SK-N-SH (cell line): ENCODE measurements at regions not wholly inside any gene's neighbourhood (a gene's known extent, or its start where the extent isn't known, plus 50 kb on each side); places are given as distances from the start of the nearest gene placed in this dataset.

ENCODE experiments used
- CTCF ChIA-PET: fragments of 300-600, 350-600 bp; formaldehyde crosslinking; extraction: SDS; loops from one replicate; lab custom pipeline; 2021; lab: Yijun Ruan, JAX
- POLR2A ChIA-PET: fragments of 350-600 bp; sonication (Branson Sonifier 250); formaldehyde crosslinking; extraction: SDS; loops from one replicate; lab custom pipeline; 2020; ENCODE audit warnings: antibody characterized with exemption, inconsistent platforms; lab: Yijun Ruan, JAX
- DNase-seq: peaks from one replicate; pipeline ENCODE4 v3.0.0; 2012
- H2AFZ ChIP-seq: fragments of 200-600 bp; sonication (generic); 2 replicates; pipeline ENCODE4 v1.8.1; 2016; ENCODE audit warnings: antibody characterized with exemption, mild to moderate bottlenecking, low read depth
- H3F3A ChIP-seq: fragments of 200-600 bp; sonication (generic); replicated peaks from 2 replicates; pipeline ENCODE3; 2016; ENCODE audit warnings: antibody characterized with exemption, mild to moderate bottlenecking; ENCODE audit not compliant: insufficient read depth
- H3K27ac ChIP-seq, 2 experiments: fragments of 200-500 bp in 1 of 2; fragments of 200-600 bp in 1 of 2; sonication (Bioruptor generic) in 1 of 2; sonication (generic), shearing (Covaris generic) in 1 of 2; 2 replicates each; pipeline versions ENCODE4 v1.5.1 to v1.6.1; 2014 to 2016; ENCODE audit warnings: low read depth in 2 of 2, inconsistent platforms in 1 of 2, low read length in 1 of 2, mild to moderate bottlenecking in 1 of 2, mixed read lengths in 1 of 2
- H3K27me3 ChIP-seq: fragments of 200-600 bp; sonication (generic), shearing (Covaris generic); 2 replicates; pipeline ENCODE4 v1.6.1; 2016; ENCODE audit warnings: mixed run types; ENCODE audit not compliant: insufficient read depth
- H3K36me3 ChIP-seq, 2 experiments: fragments of 200-500 bp in 1 of 2; fragments of 200-600 bp in 1 of 2; sonication (Bioruptor generic) in 1 of 2; sonication (generic) in 1 of 2; replicated peaks in 1 of 2; 2 replicates each; pipeline versions ENCODE3 to v1.5.1; 2014 to 2016; ENCODE audit warnings: low read length in 1 of 2, mild to moderate bottlenecking in 1 of 2; ENCODE audit not compliant: insufficient read depth in 2 of 2, control insufficient read depth in 1 of 2
- H3K4me1 ChIP-seq, 2 experiments: fragments of 200-500 bp in 1 of 2; fragments of 200-600 bp in 1 of 2; sonication (Bioruptor generic) in 1 of 2; sonication (generic), shearing (Covaris generic) in 1 of 2; 2 replicates each; pipeline versions ENCODE4 v1.5.1 to v1.6.1; 2014 to 2016; ENCODE audit warnings: low read depth in 1 of 2, low read length in 1 of 2, mixed run types in 1 of 2; ENCODE audit not compliant: insufficient read depth in 2 of 2, control insufficient read depth in 1 of 2
- H3K4me2 ChIP-seq: fragments of 200-600 bp; sonication (generic), shearing (Covaris generic); 2 replicates; pipeline ENCODE4 v1.6.1; 2017; ENCODE audit warnings: mixed run types
- H3K4me3 ChIP-seq, 2 experiments: fragments of 200-500 bp in 1 of 2; fragments of 200-600 bp in 1 of 2; sonication (Bioruptor generic) in 1 of 2; sonication (generic), shearing (Covaris generic) in 1 of 2; 2 replicates each; pipeline versions ENCODE4 v1.5.1 to v1.8.1; 2014 to 2016; ENCODE audit warnings: low read depth in 2 of 2, inconsistent platforms in 1 of 2, low read length in 1 of 2, mild to moderate bottlenecking in 1 of 2, mixed read lengths in 1 of 2, moderate library complexity in 1 of 2
- H3K79me2 ChIP-seq: fragments of 200-600 bp; sonication (generic); 2 replicates; pipeline ENCODE4 v1.8.1; 2017; ENCODE audit warnings: mild to moderate bottlenecking; ENCODE audit not compliant: insufficient read depth
- H3K9ac ChIP-seq: fragments of 200-600 bp; sonication (generic); 2 replicates; pipeline ENCODE4 v1.6.1; 2017; ENCODE audit warnings: mixed run types
- H3K9me2 ChIP-seq: fragments of 200-600 bp; sonication (generic); 2 replicates; pipeline ENCODE4 v1.6.1; 2017; ENCODE audit warnings: mixed run types
- H3K9me3 ChIP-seq: fragments of 200-600 bp; sonication (generic); 2 replicates; pipeline ENCODE4 v1.6.1; 2017; ENCODE audit warnings: mixed run types, mild to moderate bottlenecking, moderate library complexity
- H4K20me1 ChIP-seq: fragments of 200-600 bp; sonication (generic); 2 replicates; pipeline ENCODE4 v1.6.1; 2017; ENCODE audit warnings: mild to moderate bottlenecking, mixed run types; ENCODE audit not compliant: insufficient read depth
- EP300 ChIP-seq, 2 experiments: IDR thresholded peaks; 2 replicates each; pipeline versions ENCODE4 v1.4.0 to v1.6.1; 2012; ENCODE audit warnings: borderline replicate concordance in 1 of 2, low read depth in 1 of 2, low read length in 1 of 2
- EZH2phosphoT487 ChIP-seq: fragments of 200-600 bp; sonication (generic); IDR thresholded peaks from 2 replicates; pipeline ENCODE4 v1.6.1; 2017; ENCODE audit warnings: low read depth, mixed run types, mild to moderate bottlenecking, antibody characterized with exemption, moderate library complexity, borderline replicate concordance
- FOSL2 ChIP-seq: IDR thresholded peaks from 2 replicates; pipeline ENCODE4 v1.4.0; 2012; ENCODE audit warnings: low read depth, mild to moderate bottlenecking, moderate library complexity, borderline replicate concordance
- FOXJ3 ChIP-seq: sonication (generic); formaldehyde crosslinking; IDR thresholded peaks from 2 replicates; pipeline ENCODE4 v1.5.1; 2020; ENCODE audit warnings: mild to moderate bottlenecking, missing genetic modification reagents
- GATA2 ChIP-seq: sonication (generic); formaldehyde crosslinking; IDR thresholded peaks from 2 replicates; pipeline ENCODE4 v1.5.0; 2020; ENCODE audit warnings: mild to moderate bottlenecking, missing genetic modification reagents
- JUND ChIP-seq: IDR thresholded peaks from 2 replicates; pipeline ENCODE4 v1.4.0; 2012
- MEF2A ChIP-seq: IDR thresholded peaks from 2 replicates; pipeline ENCODE4 v1.4.0; 2012; ENCODE audit warnings: low read depth, borderline replicate concordance
- NRF1 ChIP-seq: IDR thresholded peaks from 2 replicates; pipeline ENCODE4 v1.6.1; 2012; ENCODE audit warnings: low read depth, mild to moderate bottlenecking, low read length
- RAD21 ChIP-seq: IDR thresholded peaks from 2 replicates; pipeline ENCODE4 v1.6.1; 2012; ENCODE audit warnings: mild to moderate bottlenecking, low read length
- RCOR1 ChIP-seq: fragments of 150-350 bp; IDR thresholded peaks from 2 replicates; pipeline ENCODE4 v1.6.1; 2017; ENCODE audit warnings: antibody characterized with exemption, low read length
- RXRA ChIP-seq: IDR thresholded peaks from 2 replicates; pipeline ENCODE4 v1.4.0; 2012; ENCODE audit warnings: low read depth, mild to moderate bottlenecking, borderline replicate concordance
- TCF12 ChIP-seq: IDR thresholded peaks from 2 replicates; pipeline ENCODE4 v1.4.0; 2012
- YY1 ChIP-seq: IDR thresholded peaks from 2 replicates; pipeline ENCODE4 v1.4.0; 2012; ENCODE audit warnings: low read depth, mild to moderate bottlenecking
- ZBTB33 ChIP-seq: IDR thresholded peaks from 2 replicates; pipeline ENCODE4 v1.4.0; 2012; ENCODE audit warnings: low read depth, borderline replicate concordance
- WGBS: methylation state at CpG from one replicate; pipeline ENCODE4 v1.1.6; 2017; ENCODE audit warnings: low lambda C conversion rate; 5-methylcytosine and 5-hydroxymethylcytosine counted together

- no peak for TF ChIP-seq ZBTB33
Observed at GRCh38 chr10:130232166-130233034, 96.2 kb downstream of the GLRX3 start (continued).

GRCh38 chr10:130233035-130233360 lies 96.8 kb downstream of the GLRX3 start:
- H3K27me3 ChIP-seq: no peaks in the 10 kb centered on the region

GRCh38 chr10:130233426-130233825 lies 97.2 kb downstream of the GLRX3 start:
- no peak overlapping the region for H2AFZ ChIP-seq
- 60% methylated on average over 4 of the region's 8 CpGs for whole genome bisulfite sequencing
- CTCF ChIA-PET: no interaction called here

More at GRCh38 chr10:130233035-130233360, 96.8 kb downstream of the GLRX3 start:
- H3K27ac ChIP-seq: no peak overlapping the region
- no peaks in the 10 kb centered on the region for H4K20me1 ChIP-seq
- 54% methylated on average over 11 of the region's 14 CpGs for WGBS
- no peak overlapping the region for H3K4me2 ChIP-seq
- no peak overlapping the region for H3K9ac ChIP-seq
- no peaks in the 10 kb centered on the region for H3F3A ChIP-seq
- H3K79me2 ChIP-seq: no peaks in the 10 kb centered on the region
- H3K9me2 ChIP-seq: no peaks in the 10 kb centered on the region
- no peaks in the 10 kb centered on the region for H3K36me3 ChIP-seq
- no peak overlapping the region for H3K4me3 ChIP-seq
- no peaks in the 10 kb centered on the region for H3K9me3 ChIP-seq
- ChIA-PET POLR2A (no interaction called here), CTCF (no interaction called here)
- H2AFZ ChIP-seq: no peak overlapping the region
- no peak for TF ChIP-seq FOSL2
- TF ChIP-seq EP300 (IDR thresholded peaks at IDR 0.05; ENCODE audit: borderline replicate concordance in 1 of 2, low read depth in 1 of 2, low read length in 1 of 2): no peak
- TF ChIP-seq JUND: no peak
- no peak for TF ChIP-seq RXRA
- TF ChIP-seq RCOR1: no peak
- TF ChIP-seq ZBTB33: no peak
- TF ChIP-seq MEF2A: no peak
- TF ChIP-seq YY1: no peak
- H3K4me1 ChIP-seq: peaks cover 0 to 2% of the 10 kb centered on the region in 2 experiments; a peak in 1 of 4 replicates
- no peak for DNase-seq

More at GRCh38 chr10:130233426-130233825, 97.2 kb downstream of the GLRX3 start:
- H3K79me2 ChIP-seq: no peaks in the 10 kb centered on the region
- POLR2A ChIA-PET: no interaction called here
- no peak overlapping the region for H3K27ac ChIP-seq
- no peaks in the 10 kb centered on the region for H3F3A ChIP-seq
- H4K20me1 ChIP-seq: no peaks in the 10 kb centered on the region
- H3K9me3 ChIP-seq: no peaks in the 10 kb centered on the region
- no peaks in the 10 kb centered on the region for H3K9me2 ChIP-seq
- DNase-seq: no peak
- H3K4me3 ChIP-seq: no peak overlapping the region
- H3K4me2 ChIP-seq: no peak overlapping the region
- TF ChIP-seq GATA2 (CRISPR knock-in tag): no peak
- TF ChIP-seq JUND: no peak
- no peak for TF ChIP-seq NRF1
- TF ChIP-seq ZBTB33: no peak
- no peak for TF ChIP-seq RCOR1
- TF ChIP-seq TCF12: no peak
- no peak for TF ChIP-seq YY1
- no peak for TF ChIP-seq RAD21
- no peak for TF ChIP-seq FOXJ3 (CRISPR knock-in tag)
- no peak for TF ChIP-seq EZH2phosphoT487
- no peaks in the 10 kb centered on the region for H3K27me3 ChIP-seq
- no peaks in the 10 kb centered on the region for H3K36me3 ChIP-seq
- peaks cover 0 to 2% of the 10 kb centered on the region in 2 experiments; a peak in 1 of 4 replicates for H3K4me1 ChIP-seq
- no peak overlapping the region for H3K9ac ChIP-seq
